Amniotic stem cell (primary cell): ENCODE measurements at regions not wholly inside any gene's neighbourhood (a gene's known extent, or its start where the extent isn't known, plus 50 kb on each side); places are given as distances from the start of the nearest gene placed in this dataset.

Experiments
- DNase-seq: peaks from one replicate; lab custom pipeline; 2025; lab: John Stamatoyannopoulos, UW

DNA sequence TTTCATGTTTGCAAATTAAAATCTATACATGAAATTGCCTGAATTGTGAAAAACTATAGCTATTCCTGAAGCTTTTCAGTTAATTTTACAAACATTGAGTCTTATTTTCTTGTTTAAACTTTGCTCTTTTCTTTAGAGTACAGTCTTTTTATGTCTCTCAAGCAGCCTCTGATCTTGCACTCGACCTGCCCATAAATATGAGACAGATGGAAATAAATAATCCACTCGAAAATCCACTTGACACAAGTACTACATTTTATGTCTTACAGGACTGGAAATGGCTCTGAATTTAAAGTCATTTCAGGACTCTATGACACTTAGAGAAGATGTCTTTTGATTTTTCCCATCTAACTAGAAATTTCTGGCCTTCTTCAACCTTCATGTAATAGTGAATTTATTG lies 283.8 kb downstream of the USP25 start:
- no peak for DNase-seq

DNA sequence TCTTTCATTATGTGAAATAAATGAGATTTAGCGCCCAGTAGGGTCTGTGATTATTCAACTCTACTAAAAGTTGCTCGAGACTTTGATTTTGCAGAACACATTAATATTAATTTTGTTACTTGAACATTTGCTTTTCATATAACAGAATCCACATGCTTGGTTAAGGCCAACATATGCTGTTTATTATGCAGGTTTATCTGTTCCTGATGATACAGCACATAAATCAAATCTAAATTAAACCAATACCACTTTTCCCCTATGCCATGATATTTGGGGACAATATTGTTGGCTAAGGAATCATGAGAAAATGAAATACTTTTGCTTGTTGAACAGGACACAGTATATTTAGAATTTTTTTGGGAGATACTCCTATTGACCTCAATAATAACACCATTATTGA lies 291.1 kb downstream of the USP25 start:
- DNase-seq: no peak

DNA sequence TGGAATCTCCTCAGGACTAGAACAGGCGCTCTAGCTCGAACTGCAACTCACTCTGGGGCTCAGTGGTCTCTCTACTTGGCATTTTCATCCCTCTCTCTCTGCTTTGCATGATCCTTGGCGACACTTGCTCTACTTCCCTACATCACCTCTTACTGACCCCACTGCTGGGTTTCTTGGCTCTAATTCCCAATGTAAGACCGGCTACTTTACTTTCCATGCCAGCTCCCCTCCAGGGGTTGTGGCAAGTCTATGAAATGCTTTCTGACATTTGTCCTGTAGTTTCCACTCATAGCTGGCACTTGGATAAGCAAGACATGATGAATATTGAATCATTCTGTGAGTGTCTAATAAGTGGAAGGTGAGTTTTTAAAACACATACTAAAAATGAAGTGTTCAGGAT lies 292.3 kb downstream of the USP25 start:
- DNase-seq: no peak

DNA sequence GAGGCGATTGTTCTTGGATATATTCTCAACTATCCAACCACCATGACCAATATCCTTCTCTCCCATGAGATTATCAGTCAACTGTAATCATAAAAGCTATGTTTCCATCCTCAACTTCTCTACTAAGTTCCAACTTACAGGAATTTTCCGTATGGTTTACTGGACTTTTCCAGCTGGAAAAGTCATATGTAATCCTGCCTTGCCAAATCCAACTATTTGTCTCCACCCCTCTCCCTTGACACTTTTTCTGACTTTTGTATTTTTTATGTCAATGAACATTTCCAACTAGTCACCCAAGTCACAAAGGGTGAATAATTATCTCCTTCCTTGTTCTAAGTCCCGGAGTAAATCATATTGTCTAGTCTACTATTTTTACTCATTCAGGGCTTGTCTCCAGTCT lies 293.1 kb downstream of the USP25 start:
- DNase-seq: no peak

DNA sequence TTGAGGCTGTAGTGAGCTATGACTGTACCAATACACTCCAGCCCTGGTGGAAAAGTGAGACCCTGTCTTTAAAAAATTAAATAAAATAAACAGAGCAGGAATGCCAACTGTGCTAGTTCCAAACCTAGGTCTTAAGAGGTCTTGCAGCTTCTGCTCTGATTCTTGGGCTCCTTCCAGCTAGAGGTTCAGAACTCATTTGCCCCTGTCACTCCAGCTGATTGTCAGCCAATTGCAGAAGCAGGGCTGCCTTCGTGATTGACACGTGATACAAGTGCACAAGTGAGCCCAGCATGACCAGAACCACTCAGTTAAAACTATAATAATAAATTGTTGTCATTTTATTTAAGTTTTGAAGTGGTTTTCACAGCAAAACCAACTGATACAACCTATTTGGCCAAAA lies 298.4 kb downstream of the USP25 start:
- DNase-seq: no peak

DNA sequence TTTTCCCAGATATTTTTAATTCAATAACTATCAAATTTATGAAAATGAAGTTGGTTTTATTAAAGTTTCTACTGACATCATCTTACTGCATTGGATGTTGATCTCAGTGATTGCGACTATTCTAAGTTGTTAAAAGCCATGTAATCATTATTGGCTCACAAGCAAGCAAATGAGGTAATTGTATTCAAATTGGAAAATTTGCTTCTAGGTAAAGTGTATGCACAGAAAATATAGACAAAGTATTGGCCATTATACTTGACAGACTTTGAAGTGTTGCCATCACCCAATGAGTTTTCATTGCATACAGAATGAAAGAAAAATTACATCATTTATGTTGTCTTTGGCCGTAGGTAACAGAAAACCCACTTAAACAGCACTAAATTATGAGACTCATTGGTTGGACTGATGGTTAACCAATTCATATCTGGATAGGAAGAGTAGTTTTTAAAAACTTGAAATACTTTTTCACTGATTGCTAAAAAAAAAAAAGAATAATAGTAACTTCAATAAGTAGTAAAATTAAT lies 299.2 kb downstream of the USP25 start:
- DNase-seq: no peak

DNA sequence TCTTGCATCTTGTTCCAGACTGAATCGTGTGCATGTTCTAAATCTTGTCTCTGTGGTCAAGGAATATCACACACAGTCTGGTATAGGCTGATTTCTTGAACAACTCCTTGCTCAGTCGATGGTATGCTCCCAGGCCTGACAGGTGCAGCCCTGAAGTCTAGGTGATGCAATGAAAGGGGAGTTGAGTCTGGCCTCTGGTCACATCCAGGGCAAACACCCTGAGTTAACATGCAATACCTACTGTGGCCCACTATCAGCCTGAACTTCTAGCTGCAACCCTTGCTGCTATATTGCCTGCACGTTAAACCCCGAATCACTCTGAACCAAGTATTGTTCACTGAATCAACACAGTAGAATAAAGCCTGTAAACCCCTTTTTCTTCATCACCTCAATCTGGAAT lies 303.4 kb downstream of the USP25 start:
- no peak for DNase-seq

DNA sequence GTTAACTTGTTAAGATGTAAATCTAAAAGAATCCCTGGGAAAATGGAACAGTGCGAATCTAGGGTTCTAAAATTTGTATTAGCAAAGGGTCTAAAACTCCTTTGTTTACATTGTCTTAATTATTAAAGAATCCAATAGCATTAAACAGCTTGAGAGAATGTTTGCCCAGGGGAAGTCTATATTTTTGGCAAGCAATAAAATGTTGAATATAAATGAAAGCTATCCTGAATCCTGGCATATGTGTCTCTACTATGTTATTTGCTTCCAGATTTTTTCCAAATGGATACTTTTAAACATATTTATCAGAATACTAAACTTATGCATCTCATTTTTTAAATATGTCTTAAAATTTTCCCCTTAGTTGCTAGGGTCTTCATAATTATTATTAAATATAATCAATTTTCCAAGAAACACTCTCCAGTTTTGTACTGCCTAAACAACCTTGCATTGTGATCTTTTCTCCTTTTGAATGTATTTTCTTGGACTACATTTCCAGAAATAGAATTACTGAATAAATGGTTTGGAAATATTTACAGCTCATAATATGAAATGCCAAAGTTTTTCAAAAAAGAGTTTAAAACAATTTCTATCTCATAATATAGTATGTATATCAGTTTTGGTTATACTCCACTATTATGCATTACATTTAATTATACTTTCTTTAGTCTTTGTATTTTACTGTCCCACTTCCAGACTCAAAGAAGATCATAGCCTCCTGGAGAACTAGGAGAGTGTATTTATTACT lies 304.8 kb downstream of the USP25 start:
- no peak for DNase-seq

DNA sequence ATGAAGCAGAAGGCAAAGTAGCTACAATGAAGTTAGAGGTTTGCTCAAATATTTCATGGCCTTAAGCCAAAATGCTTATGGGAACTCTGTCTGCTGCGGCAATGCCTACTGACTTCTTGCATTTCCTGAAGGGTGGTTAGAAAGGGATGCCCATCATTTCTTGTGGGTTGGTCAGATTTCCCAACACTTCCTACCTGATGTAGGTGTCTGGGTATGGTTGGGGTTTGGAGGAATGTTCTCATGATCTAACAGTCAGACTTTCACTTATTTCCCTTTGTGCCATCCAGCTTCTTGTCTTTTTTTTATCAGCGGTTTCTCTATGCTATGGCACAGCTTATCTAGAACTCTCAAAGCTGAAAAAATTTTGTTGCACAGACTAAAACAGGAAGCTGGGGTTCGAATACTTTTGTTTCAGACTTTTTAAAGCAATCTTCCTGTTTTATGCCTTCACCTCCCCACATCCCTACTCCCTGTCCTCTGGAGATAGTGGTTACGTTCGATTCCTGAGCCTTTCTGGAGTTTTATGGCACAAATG lies 307.7 kb downstream of the USP25 start:
- no peak for DNase-seq

DNA sequence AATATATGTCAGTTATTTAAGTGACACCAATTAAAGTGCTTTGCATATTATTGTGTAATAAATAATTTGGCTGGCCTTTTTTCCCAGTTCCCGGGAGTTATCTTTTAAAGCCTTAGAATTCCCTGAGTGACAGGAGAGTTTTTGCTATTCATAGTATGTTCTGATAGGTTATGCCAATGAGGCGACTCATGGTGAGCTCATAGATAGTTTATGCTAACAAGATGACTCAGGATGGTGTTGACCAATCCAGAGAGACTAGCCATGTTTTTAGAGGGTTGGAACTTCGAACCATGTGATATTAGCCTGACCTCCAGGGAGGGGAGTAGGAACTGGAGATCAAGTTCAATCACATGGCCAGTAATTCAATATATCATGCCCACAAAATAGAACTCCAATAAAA lies 310.8 kb downstream of the USP25 start:
- no peak for DNase-seq

DNA sequence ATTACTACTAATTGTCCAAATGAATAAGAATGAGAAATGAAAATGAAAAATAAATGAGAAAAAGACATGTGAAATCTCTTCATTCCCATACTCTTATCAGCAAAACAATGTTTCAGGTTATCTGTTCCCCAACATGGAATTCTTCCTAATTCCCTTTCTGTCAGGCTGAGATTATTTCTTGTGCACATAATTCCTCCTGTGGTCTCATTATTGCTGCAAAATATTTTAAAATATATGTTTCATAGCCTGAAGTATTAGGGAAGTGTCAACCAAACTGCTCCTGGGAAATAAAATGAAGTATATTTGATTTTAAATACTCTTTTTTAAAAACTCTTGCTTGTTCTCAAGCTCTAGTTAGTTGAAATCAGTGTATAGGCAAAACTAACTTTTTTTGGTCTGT lies 314.9 kb downstream of the USP25 start:
- no peak for DNase-seq

DNA sequence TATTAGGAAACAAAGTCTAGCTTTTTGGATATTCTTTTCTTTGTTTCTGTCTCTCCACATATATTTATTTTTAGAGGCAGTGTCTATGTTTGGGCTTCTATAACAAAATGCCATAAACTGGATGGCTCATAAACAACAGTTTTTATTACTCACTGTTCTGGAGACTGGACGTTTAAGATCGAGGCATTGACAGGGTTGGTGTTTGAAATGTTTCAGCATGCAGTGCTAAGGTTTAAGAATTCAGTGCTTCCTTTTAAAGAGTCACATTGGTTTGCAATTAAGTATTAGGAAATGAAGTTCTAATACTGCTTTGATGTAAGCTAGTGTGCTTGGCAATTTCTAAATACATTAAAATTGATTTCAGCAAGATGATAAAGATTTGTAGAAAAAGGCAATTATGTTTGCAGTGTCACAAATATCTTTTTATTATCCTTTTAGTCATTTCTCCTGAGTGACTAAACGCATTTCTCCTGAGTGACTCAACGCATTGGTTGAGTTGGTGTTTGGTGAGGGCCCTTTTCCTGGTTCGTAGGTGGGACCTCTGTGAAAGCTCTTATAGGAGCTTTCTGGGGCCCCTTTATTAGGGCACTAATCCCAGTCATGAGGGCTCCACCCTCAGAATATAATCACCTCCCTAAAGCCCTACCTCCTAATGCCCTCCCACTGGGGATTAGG lies 317.0 kb downstream of the USP25 start:
- no peak for DNase-seq

DNA sequence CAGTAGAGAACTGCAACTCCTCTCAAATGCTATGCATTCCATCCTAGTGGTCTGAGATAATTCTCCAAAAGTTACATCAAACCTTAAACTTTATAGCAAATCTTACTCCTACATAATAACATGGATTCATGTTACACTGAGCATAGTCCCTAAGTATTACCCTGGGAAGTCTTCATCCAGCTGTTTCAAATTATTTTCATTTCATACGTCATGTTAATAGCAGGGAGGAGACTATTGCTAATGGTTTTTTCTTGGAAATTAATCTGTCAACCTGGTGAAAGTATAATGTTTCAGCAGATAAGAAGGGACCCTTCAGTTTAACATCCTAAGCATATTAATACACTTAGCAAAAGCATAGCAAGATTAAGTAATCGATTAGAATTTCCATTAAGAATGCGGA lies 318.1 kb downstream of the USP25 start:
- DNase-seq: no peak

DNA sequence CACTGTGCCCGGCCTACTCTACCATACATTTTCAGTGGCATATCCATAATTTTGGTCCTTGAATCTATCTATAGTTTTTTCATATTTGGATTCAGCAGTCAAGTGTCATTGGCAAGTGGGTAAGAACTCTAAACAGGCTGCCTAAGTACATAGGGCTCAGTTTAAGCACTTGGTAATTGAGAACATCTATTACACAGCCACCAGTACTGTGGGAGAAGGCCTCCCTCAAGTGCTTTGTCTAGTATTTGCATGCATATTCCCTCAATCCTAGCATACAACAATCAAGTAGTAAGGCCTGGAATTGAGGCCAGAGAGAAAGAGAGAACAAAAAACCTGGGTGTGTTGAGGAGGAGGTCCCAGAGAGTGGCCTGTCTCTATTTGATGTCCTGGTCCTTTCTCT lies 325.2 kb downstream of the USP25 start:
- DNase-seq: no peak

DNA sequence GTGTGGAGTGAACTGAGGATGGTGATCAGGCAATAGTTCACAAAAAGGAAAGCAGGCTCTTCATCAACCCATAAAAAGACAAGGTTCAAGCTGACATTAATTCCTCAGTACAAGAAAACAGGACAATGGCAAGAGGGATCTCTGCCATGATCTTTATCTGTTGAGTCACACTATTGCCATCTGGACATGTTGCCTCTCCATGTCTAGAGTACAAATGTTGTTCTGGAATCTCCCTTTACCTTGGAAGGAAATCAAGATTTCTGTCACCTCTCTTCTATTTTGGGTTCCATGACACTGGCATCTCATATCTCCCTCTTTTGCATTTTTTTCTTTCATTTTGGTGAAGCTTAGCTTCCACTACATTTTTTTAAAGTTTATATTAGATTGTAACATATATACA lies 329.1 kb downstream of the USP25 start:
- DNase-seq: no peak

DNA sequence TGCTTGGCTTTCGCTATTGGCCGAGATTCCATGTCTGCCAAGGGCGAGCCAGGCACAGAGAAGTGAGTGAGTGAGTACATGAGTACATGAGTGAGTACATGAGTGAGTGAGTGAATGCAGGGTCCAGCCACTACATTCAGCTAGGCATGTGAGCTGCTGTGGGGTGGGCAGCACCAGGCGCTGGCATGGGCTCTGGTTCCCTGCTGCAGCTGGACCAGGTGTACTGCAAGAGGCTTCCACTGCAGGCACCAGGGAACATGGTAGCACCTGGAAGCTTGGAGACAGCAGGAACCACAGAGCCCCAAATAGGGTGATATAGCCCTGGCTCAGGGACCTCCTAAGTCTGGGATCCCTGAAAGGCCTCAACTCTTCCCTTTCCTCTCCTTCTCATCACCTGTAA lies 330.2 kb downstream of the USP25 start:
- no peak for DNase-seq

DNA sequence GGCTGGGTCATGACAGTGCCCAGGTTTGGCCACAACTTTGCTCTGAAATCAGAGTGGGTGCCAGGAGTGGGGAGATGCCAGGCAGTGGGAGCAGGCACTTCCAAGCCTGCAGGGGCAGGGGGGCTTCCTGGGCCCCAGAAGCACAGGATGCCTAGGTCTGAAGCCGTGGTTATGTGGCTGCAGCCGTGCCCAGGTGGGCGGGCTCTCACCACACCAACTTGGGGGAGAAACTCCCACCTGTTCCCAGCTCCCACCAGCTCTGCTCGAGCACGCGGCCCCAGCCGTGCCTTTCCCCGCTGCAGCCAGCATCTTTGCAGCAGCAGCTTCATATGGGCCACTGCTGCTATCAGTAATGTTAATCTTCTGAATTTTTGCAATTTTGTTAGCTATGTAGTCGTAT lies 331.4 kb downstream of the USP25 start:
- DNase-seq: no peak

DNA sequence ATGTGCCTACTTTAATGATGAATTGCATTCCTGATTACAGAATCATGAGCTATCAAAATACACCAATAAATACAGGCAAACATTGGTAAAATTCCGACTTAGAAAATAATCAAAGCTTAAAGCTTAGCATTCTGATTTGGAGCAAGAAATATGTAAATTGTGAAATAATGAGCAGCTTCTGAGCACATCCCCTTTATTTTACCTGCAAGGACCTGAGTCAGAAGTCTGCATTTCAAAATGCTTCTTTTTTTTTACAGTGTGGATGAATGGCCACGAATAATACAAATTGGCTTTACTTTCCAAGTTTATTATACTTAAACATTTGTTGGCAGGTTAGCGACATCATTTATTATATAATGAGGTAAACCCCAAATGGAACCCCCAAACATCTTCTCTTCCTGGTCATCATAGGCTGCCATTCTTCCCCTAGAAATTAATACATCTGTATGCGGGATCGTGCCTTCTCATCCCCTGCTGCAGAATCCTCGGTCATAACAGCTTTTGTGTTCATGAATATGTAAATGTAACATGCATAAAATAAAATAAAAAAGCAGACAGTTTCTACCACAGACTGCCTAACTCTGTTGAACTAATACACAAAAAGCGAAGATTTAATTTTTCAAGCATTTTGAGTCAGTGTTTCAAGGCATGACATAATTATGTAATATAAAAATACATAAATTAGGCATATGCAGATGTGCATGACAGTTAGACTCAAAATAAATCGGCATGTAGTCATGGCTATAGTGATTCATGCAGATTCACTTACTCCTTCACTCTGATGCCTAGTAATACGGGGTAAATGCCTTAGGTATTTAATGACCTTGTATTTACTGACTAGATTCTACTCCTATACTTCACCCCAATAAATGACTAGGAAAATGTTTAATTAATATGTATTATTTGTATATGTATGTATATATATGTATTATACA lies 339.7 kb downstream of the USP25 start:
- DNase-seq: no peak

DNA sequence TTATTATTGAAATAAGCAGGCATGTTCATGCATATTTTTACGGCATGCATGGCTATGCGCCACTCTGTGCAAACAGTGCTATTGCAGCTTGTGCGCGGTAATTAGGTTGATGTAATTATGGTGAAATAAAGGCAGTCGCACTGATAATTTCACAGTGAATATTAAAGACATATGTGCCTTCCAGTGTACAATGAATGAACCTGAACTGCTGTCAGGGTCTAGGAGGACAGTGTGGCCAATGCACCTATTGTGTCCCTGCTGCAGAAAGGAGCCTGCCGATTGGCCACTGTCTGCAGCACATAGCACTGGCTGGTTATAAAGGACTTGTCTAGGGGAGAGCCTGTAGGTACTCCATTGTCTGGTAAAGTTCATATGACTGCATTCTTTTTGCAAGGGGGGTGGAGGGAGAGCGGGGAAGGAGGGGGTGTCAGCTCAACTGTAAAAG lies 340.4 kb downstream of the USP25 start:
- DNase-seq: no peak

DNA sequence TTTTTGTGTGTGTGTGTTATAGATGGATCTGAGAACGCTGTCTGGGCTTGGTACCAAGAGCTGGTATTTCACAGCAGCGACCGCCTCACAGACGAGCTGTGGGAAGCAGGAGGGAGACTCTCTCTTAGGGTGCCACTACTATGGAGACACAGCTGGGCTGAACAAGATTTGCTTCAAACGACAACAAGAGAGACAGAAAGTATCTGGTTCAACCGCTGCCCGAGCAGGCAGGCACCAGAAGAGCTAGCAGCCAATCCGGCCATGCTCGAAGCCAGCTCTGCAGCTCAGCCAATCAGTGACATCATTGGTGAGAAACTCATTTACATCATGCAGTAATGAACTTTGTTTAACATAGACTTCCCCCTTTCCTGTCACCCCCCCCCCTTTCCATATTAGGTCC lies 341.3 kb downstream of the USP25 start:
- DNase-seq: no peak

DNA sequence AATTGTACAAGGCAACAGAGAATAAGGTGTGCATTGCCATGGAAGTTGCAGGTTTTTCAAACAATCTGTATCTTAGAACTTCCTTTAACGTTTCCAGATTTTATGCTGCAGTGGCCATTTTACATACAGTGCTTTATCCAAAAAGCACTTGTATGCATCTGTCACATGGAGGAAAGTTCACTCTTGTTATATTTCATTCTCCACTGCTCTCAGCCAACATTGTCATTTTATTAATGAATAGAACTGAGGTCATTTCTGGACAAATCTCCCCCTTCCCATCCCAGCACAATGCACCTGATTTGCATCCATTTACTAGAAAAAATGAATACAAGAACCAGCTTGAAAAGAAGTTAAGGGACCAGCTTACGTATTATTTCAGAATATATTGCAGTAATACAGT lies 342.0 kb downstream of the USP25 start:
- DNase-seq: no peak

DNA sequence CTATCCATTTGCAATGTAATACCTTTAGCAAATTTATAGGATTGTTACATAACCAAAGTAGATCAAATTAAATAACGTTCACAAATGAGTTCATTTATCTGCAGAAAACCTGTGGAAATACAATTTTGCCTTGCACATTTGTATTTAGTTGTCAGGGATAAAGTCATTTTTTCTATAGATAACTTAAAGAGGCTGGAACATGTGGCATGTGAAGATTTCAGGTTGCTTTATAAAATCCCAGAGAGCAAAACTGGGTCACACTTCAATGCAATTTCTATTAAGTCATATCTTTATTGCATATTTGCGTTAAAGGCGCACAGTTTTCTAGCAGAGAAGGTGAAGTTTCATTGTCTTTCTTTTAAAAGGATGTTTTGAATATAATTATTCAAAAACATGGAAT lies 342.4 kb downstream of the USP25 start:
- DNase-seq: no peak
